Calu3 (cell line): ENCODE measurements at regions not wholly inside any gene's neighbourhood (a gene's known extent, or its start where the extent isn't known, plus 50 kb on each side); places are given as distances from the start of the nearest gene placed in this dataset.

Source experiments
- BruUV-seq: library from RNA; stranded (reverse); fragments of 400-500 nt; replicated peaks from 2 replicates; lab custom pipeline; 2021; lab: Mats Ljungman, UMichigan
- CTCF ChIA-PET: fragments of 300-600 bp; sonication (Branson Sonifier 250); formaldehyde crosslinking; loops from one replicate; lab custom pipeline; 2022; ENCODE audit warnings: antibody characterized with exemption; lab: Charles Lee
- DNase-seq: peaks from one replicate; pipeline ENCODE4 v3.0.0; 2022
- H3K27ac Mint-ChIP-seq: one replicate; pipeline ENCODE4 v1.8.0; 2022; ENCODE audit warnings: mixed read lengths; ENCODE audit not compliant: unreplicated experiment
- H3K27me3 Mint-ChIP-seq: one replicate; pipeline ENCODE4 v1.8.0; 2022; ENCODE audit warnings: mixed read lengths; ENCODE audit not compliant: unreplicated experiment
- H3K36me3 Mint-ChIP-seq: one replicate; pipeline ENCODE4 v1.8.0; 2022; ENCODE audit warnings: mild to moderate bottlenecking, moderate library complexity, mixed read lengths; ENCODE audit not compliant: insufficient read depth, unreplicated experiment
- H3K4me1 Mint-ChIP-seq: one replicate; pipeline ENCODE4 v1.8.0; 2022; ENCODE audit warnings: mild to moderate bottlenecking, low read depth, mixed read lengths; ENCODE audit not compliant: unreplicated experiment
- H3K4me3 Mint-ChIP-seq: one replicate; pipeline ENCODE4 v1.8.0; 2022; ENCODE audit warnings: mild to moderate bottlenecking, low read depth, moderate library complexity, mixed read lengths; ENCODE audit not compliant: unreplicated experiment
- H3K9me3 Mint-ChIP-seq: one replicate; pipeline ENCODE4 v1.8.0; 2022; ENCODE audit warnings: low read depth, mixed read lengths; ENCODE audit not compliant: unreplicated experiment
- intact Hi-C: fragments of 100-400 bp; cut with micrococcal nuclease; formaldehyde crosslinking; loops from one replicate; pipeline ENCODE4 v1.10.0; 2022; ENCODE audit not compliant: unreplicated experiment
- TF ChIP-seq, protein P1 (sequence below): fragments of 200-600 bp; IDR thresholded peaks from one replicate; pipeline ENCODE4 v1.8.0; 2022; ENCODE audit warnings: antibody characterized with exemption; ENCODE audit not compliant: unreplicated experiment

GRCh38 chr9:129379886-129380285 is 201.8 kb upstream of the IER5L start:
- CTCF ChIA-PET = no interaction called here
- Mint-ChIP-seq H3K27me3 (no peaks in the 10 kb centered on the region), H3K4me3 (no peak overlapping the region), H3K4me1 (peaks cover 9% of the 10 kb centered on the region), H3K9me3 (no peaks in the 10 kb centered on the region), H3K27ac (no peak overlapping the region), H3K36me3 (peaks cover 8% of the 10 kb centered on the region)
- DNase-seq = no peak
- TF ChIP-seq, protein P1, sequence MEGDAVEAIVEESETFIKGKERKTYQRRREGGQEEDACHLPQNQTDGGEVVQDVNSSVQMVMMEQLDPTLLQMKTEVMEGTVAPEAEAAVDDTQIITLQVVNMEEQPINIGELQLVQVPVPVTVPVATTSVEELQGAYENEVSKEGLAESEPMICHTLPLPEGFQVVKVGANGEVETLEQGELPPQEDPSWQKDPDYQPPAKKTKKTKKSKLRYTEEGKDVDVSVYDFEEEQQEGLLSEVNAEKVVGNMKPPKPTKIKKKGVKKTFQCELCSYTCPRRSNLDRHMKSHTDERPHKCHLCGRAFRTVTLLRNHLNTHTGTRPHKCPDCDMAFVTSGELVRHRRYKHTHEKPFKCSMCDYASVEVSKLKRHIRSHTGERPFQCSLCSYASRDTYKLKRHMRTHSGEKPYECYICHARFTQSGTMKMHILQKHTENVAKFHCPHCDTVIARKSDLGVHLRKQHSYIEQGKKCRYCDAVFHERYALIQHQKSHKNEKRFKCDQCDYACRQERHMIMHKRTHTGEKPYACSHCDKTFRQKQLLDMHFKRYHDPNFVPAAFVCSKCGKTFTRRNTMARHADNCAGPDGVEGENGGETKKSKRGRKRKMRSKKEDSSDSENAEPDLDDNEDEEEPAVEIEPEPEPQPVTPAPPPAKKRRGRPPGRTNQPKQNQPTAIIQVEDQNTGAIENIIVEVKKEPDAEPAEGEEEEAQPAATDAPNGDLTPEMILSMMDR = no peak
- BruUV-seq = no TSS peak
- intact Hi-C loops = loop anchor here (10.0 kb wide), 1 partner anchor 235 kb away; no protein-coding TSS in a partner anchor

DNA sequence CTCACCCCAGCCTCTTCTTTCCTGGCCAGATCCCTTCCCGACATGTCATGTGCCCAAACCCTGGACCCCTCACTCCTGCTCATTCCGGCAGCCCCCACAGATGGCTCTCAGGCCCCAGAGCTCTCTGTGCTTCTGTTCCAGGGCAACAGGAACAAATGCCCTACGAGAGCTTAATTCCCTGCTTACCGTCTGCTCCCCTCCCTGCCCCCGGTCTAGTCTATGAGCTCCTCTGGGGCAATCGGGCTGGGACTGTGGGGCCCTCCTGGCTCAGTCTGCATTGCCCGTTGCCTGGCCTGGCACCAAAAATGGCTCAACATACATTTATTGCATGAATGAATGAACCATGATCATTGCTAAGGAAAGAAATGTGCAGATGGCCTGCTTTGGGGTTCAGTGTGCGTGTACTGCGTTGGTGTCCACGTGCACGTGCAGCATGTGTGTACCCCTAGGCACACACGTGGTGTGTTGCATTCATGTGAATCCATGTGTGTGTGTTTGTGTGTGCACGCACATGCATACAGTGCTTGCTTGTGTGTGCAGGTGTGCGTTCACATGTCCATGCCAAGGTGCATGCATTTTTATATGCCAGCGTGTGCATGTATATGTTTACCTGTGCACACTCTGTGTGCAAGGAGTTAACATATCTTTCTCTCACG is 201.2 kb upstream of the IER5L start:
- Mint-ChIP-seq H3K27ac (no peak overlapping the region), H3K27me3 (no peaks in the 10 kb centered on the region), H3K9me3 (no peaks in the 10 kb centered on the region), H3K4me3 (no peak overlapping the region), H3K36me3 (peaks cover 8% of the 10 kb centered on the region), H3K4me1 (peaks cover 9% of the 10 kb centered on the region)
- intact Hi-C loops = no loop called here
- CTCF ChIA-PET = no interaction called here
- TF ChIP-seq, protein P1 = no peak
- DNase-seq = no peak
- no TSS peak for BruUV-seq

DNA sequence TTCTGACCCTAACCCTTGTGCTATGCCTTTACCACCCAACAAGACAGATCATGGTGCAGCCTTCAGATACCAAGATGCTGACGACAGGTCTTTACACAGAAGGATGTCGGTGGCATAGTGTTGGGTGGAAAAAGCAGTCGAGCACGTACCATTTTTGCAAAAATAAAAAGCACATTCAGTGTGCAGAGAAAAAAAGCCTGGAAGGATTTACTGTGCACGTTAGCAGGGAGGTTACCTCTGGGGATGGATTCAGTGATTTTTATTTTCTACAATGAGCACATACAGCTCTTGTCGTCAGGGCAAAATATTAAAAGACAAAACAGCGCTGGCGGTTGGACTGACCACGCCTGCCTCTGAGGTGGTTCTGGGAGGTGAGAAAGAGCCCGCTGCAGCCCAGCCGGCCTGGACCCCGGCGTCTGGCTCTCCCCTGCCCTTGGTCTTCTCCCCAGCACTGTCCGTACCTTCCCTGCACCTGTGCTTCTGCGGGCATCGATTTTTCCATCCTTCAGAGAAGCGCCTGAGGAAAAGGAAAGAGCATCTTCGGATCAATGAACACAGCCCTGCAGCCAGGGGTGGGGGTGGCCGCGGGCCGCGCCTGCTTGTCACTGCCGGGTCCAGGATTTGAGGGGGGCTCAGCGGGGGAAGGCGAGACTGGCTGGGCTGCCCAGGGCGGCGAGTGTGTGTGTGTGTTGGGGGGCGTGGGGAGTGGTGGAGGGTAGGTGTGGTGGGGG is 200.0 kb upstream of the IER5L start:
- Mint-ChIP-seq H3K36me3 (peaks cover 8% of the 10 kb centered on the region), H3K4me1 (peaks cover 9% of the 10 kb centered on the region), H3K27ac (no peak overlapping the region), H3K9me3 (no peaks in the 10 kb centered on the region), H3K27me3 (no peaks in the 10 kb centered on the region), H3K4me3 (no peak overlapping the region)
- intact Hi-C loops = no loop called here
- CTCF ChIA-PET = no interaction called here
- no TSS peak for BruUV-seq
- TF ChIP-seq, protein P1 = no peak
- no peak for DNase-seq

- TF ChIP-seq, protein P1 = no peak
- H3K9me3 Mint-ChIP-seq = no peaks in the 10 kb centered on the region
- no peaks in the 10 kb centered on the region for H3K27me3 Mint-ChIP-seq
- intact Hi-C loops = no loop called here
- H3K27ac Mint-ChIP-seq = no peak overlapping the region
- H3K4me1 Mint-ChIP-seq = peaks cover 2% of the 10 kb centered on the region
- BruUV-seq = no TSS peak
- H3K4me3 Mint-ChIP-seq = no peak overlapping the region
- no peaks in the 10 kb centered on the region for H3K36me3 Mint-ChIP-seq
- CTCF ChIA-PET = no interaction called here
- no peak for DNase-seq
Observed at GRCh38 chr9:129377181-129377580, 199.1 kb upstream of the IER5L start.
